DMS79 (cell line): ENCODE measurements at regions not wholly inside any gene's neighbourhood (a gene's known extent, or its start where the extent isn't known, plus 50 kb on each side); places are given as distances from the start of the nearest gene placed in this dataset.

Source experiments
- DNase-seq: peaks from one replicate; lab custom pipeline; 2025; lab: John Stamatoyannopoulos, UW

- no peak for DNase-seq
Measured at GRCh38 chr1:37277366-37277765, 197.0 kb upstream of the ZC3H12A start.

- DNase-seq: no peak
Measured at GRCh38 chr1:37281354-37281753, 193.0 kb upstream of the ZC3H12A start.

GRCh38 chr1:37282764-37283163, 191.6 kb upstream of the ZC3H12A start:
- no peak for DNase-seq

GRCh38 chr1:37284053-37284452, 190.3 kb upstream of the ZC3H12A start:
- DNase-seq: no peak

GRCh38 chr1:37286881-37287280, 187.5 kb upstream of the ZC3H12A start:
- no peak for DNase-seq

GRCh38 chr1:37288900-37289299, 185.5 kb upstream of the ZC3H12A start:
- DNase-seq: no peak

- DNase-seq: peak; percentile 30
Measured at GRCh38 chr1:37290718-37291117, 183.7 kb upstream of the ZC3H12A start.

GRCh38 chr1:37292789-37293188, 181.6 kb upstream of the ZC3H12A start:
- DNase-seq: no peak

GRCh38 chr1:37294096-37294495, 180.3 kb upstream of the ZC3H12A start:
- DNase-seq: no peak

GRCh38 chr1:37294529-37294928, 179.9 kb upstream of the ZC3H12A start:
- DNase-seq: no peak

GRCh38 chr1:37298769-37299168, 175.6 kb upstream of the ZC3H12A start:
- DNase-seq: no peak

GRCh38 chr1:37299216-37299615, 175.2 kb upstream of the ZC3H12A start:
- no peak for DNase-seq

GRCh38 chr1:37303884-37304574, 170.4 kb upstream of the ZC3H12A start:
- DNase-seq: no peak

- no peak for DNase-seq
Measured at GRCh38 chr1:37305108-37305507, 169.3 kb upstream of the ZC3H12A start.

GRCh38 chr1:37305841-37306240, 168.5 kb upstream of the ZC3H12A start:
- DNase-seq: peak; percentile 25

- DNase-seq: no peak
Measured at GRCh38 chr1:37306461-37306860, 167.9 kb upstream of the ZC3H12A start.

GRCh38 chr1:37306871-37307270, 167.5 kb upstream of the ZC3H12A start:
- no peak for DNase-seq

GRCh38 chr1:37308031-37308960, 166.1 kb upstream of the ZC3H12A start:
- no peak for DNase-seq

GRCh38 chr1:37309574-37309973, 164.8 kb upstream of the ZC3H12A start:
- DNase-seq: no peak

GRCh38 chr1:37310064-37310463, 164.3 kb upstream of the ZC3H12A start:
- no peak for DNase-seq

GRCh38 chr1:37315371-37315846, 159.0 kb upstream of the ZC3H12A start:
- DNase-seq: no peak

- peak; percentile 38 for DNase-seq
Measured at GRCh38 chr1:37317870-37318467, 156.4 kb upstream of the ZC3H12A start.

GRCh38 chr1:37318490-37318889, 155.9 kb upstream of the ZC3H12A start:
- no peak for DNase-seq
